ENCODE measurements at regions not wholly inside any gene's neighbourhood (a gene's known extent, or its start where the extent isn't known, plus 50 kb on each side); places are given as distances from the start of the nearest gene placed in this dataset.
"Not testable (repeated sequence)": the region's sequence is repeated elsewhere in the genome, so short reads cannot be mapped to it uniquely, and the experiment has no call there.

DNA sequence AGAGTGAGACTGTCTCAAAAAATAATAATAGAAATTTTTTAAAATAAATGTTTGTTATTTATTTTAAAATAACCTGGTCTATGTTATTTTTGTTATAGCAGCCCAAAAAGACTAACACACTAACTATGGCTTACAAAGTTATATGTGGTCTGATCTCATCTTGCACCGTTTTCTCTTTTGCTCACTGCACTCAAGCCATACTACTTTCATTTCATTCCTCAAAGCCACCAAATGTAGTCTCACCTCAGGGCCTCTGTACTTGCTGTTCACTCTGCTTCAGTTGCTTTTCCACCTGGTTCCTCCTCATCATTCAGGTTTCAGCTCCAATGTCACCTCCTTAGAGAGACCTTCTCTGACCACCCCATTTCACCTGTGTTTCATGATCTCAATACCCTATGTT, 55.2 kb upstream of the MDM1 start:
- no peak for ATAC-seq

DNA sequence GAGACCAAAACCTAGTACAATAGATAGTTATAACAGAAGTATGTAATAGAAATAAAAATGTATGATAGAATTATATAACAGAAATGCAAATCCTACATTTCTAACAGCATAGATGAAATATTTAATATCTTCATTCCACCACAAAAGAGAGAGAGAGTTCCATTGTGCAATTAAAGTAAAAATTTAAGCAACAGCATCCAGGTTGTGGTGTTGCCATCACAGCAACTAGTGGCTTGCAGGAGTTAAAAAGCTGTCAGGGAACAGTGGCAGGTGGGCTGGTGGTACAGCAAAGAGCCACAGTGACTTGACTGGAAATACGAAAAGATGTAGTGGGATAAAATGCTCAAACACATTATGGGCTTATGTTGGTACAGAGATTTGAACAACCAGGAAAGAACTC, 57.1 kb upstream of the MDM1 start:
- Mint-ChIP-seq H3K4me1 (peaks cover 5% of the 10 kb centered on the region), H3K9me3 (no peaks in the 10 kb centered on the region), H3K27me3 (no peaks in the 10 kb centered on the region), H3K4me3 (no peak overlapping the region), H3K36me3 (ENCODE audit: low read depth) (peaks cover 4% of the 10 kb centered on the region), H3K27ac (no peak overlapping the region)
- DNase-seq: no peak
- no peak for ATAC-seq

More for the DNA sequence above, 55.2 kb upstream of the MDM1 start:
- Mint-ChIP-seq H3K4me1 (peaks cover 14% of the 10 kb centered on the region), H3K27ac (no peak overlapping the region), H3K9me3 (peaks cover 4% of the 10 kb centered on the region), H3K27me3 (no peaks in the 10 kb centered on the region), H3K4me3 (no peak overlapping the region), H3K36me3 (ENCODE audit: low read depth) (peaks cover 6% of the 10 kb centered on the region)
- no peak for DNase-seq

DNA sequence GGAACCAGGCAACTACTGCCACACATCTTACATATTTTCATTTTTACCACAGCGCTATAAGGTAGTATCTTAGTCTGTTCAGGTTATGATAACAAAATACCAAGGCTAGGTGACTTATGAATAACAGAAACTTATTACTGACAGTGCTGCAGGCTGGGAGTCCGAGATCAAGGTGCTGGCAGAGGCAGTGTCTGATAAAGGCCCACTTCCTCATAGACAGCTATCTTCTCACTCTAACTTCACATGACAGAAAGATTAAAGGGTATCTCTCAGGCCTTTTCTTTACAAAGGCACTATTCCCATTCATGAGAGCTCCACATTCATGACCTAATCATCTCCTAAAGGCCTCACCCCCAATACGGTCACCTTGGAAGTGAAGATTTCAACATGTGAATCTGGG, 59.8 kb upstream of the MDM1 start:
- H3K27ac Mint-ChIP-seq: no peak overlapping the region
- no peaks in the 10 kb centered on the region for H3K27me3 Mint-ChIP-seq
- peaks cover 2% of the 10 kb centered on the region for H3K9me3 Mint-ChIP-seq
- peaks cover 6% of the 10 kb centered on the region for H3K36me3 Mint-ChIP-seq (ENCODE audit: low read depth)
- H3K4me3 Mint-ChIP-seq: no peak overlapping the region
- peaks cover 1% of the 10 kb centered on the region for H3K4me1 Mint-ChIP-seq
- DNase-seq (no peak), ATAC-seq (no peak)

DNA sequence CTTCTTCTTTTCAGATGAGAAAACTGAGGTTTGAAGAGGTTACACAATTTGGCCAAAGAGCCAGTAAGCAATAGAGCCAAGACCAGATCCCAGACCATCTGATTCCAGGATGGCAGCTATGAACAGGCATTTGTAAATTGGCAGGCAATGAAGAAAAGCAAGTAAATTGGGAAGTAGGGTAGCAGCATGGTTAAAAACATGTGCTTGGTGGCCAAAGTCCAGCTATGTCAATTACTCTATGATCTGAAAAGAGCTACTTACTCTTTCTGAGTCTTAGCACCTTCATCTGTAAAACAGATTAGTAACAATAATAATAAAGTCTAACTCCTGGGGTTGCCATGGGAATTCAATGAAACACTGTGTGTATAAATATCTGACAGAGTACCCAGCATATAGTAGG, 60.2 kb upstream of the MDM1 start:
- ATAC-seq (no peak), DNase-seq (no peak)
- H3K4me1 Mint-ChIP-seq: peaks cover 2% of the 10 kb centered on the region
- peaks cover 4% of the 10 kb centered on the region for H3K9me3 Mint-ChIP-seq
- no peaks in the 10 kb centered on the region for H3K27me3 Mint-ChIP-seq
- no peak overlapping the region for H3K4me3 Mint-ChIP-seq
- peaks cover 6% of the 10 kb centered on the region for H3K36me3 Mint-ChIP-seq (ENCODE audit: low read depth)
- no peak overlapping the region for H3K27ac Mint-ChIP-seq

DNA sequence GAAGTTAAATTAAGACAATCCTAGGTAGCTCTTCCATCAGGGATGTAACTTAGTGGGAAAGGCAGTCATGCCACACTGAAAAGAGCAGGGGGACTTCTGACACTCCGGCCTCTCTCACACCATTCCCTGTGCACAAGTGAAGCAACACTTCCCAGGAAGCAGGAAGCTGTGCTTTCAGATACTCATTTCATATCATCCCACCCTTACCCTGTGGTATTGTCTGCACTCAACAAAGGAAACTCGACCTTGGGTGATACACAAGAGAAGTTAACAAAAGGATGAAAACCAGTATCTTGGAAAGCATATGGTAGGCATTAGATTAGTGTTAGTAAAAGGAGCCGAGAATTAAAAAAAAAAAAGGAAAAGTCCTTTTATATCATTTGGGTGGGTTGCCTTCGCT, 61.3 kb upstream of the MDM1 start:
- no peak overlapping the region for H3K27ac Mint-ChIP-seq

DNA sequence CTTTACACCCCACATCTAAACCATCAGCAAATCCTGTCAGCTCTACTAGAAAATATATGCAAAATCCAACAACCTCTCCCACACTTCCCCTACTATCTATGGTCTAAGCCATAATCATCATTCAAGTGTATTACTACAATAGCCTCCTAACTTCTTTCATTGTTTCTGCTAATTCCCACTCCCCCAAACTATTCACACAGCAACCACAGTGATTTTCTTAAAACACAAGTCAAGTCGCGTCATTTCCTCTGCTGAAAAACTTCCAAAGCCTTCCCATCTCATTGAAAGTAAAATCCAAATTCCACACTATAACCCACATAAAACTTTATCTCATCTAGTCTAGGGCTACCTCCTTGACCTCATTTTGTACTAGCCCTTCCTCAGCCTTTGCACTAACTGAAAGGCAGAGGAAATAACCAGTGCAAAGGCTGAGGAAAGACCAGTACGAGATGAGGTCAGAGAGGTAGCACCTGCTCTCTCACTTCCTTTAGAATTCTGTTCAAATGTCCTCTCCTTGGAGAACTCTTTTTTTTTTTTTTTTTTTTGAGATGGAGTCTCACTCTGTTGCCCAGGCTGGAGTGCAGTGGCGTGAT, 65.5 kb upstream of the MDM1 start:
- Mint-ChIP-seq H3K27ac (no peak overlapping the region), H3K36me3 (ENCODE audit: low read depth) (peaks cover 2% of the 10 kb centered on the region), H3K9me3 (peaks cover 4% of the 10 kb centered on the region), H3K4me3 (no peak overlapping the region), H3K27me3 (no peaks in the 10 kb centered on the region), H3K4me1 (peaks cover 2% of the 10 kb centered on the region)
- no peak for DNase-seq
- ATAC-seq: no peak

More for the DNA sequence above, 61.3 kb upstream of the MDM1 start:
- ATAC-seq: no peak
- Mint-ChIP-seq H3K36me3 (ENCODE audit: low read depth) (peaks cover 6% of the 10 kb centered on the region), H3K4me1 (peaks cover 2% of the 10 kb centered on the region), H3K27me3 (no peaks in the 10 kb centered on the region), H3K4me3 (no peak overlapping the region), H3K9me3 (peaks cover 4% of the 10 kb centered on the region)
- DNase-seq: no peak

DNA sequence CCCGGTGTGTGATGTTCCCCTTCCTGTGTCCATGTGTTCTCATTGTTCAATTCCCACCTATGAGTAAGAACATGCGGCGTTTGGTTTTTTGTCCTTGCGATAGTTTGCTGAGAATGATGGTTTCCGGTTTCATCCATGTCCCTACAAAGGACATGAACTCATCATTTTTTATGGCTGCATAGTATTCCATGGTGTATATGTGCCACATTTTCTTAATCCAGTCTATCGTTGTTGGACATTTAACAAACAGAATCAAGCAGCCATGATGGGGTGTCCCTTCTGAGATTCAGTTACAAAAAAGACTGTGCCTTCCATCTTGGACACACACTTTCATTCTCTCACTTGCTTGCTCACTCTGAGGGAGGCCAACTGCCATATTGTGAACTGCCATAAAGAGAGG, 66.5 kb upstream of the MDM1 start:
- not testable (repeated sequence) for ATAC-seq; H3K36me3 Mint-ChIP-seq (ENCODE audit: low read depth)

DNA sequence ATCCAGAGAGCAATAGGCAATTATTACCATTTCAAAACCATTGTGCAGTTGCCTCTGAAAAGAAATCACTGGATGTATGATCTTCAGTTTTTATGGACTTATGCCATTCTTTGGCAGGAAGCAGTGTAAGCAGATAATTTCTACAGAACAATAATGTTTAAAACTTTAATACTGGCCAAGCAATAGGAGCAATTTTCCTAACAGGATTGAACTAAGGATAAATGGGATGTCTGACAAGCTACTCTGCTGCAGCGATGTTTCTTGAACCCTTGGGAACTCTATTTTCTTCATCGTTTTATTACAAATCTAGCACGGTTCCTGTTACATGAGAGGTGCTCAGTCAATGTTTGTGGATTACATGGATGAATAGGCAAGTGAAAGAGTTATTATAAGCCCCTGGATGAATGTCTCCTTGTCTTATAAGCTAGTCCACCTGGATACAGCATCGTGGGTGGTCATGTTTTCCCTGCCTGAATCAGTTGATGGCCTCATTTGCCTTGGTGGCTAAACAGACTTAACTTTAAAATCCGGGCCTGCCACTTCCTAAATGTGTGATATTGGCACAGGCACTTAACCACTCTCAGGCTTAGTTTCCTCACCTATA, 68.2 kb upstream of the MDM1 start:
- ATAC-seq (no peak), DNase-seq (no peak)
- Mint-ChIP-seq H3K27ac (no peak overlapping the region), H3K27me3 (no peaks in the 10 kb centered on the region), H3K4me1 (peaks cover 10% of the 10 kb centered on the region), H3K9me3 (peaks cover 4% of the 10 kb centered on the region), H3K4me3 (no peak overlapping the region), H3K36me3 (ENCODE audit: low read depth) (peaks cover 2% of the 10 kb centered on the region)

More for the DNA sequence above, 66.5 kb upstream of the MDM1 start:
- not testable (repeated sequence) for H3K9me3 Mint-ChIP-seq, H3K27me3 Mint-ChIP-seq, H3K4me3 Mint-ChIP-seq, DNase-seq, H3K4me1 Mint-ChIP-seq, H3K27ac Mint-ChIP-seq

DNA sequence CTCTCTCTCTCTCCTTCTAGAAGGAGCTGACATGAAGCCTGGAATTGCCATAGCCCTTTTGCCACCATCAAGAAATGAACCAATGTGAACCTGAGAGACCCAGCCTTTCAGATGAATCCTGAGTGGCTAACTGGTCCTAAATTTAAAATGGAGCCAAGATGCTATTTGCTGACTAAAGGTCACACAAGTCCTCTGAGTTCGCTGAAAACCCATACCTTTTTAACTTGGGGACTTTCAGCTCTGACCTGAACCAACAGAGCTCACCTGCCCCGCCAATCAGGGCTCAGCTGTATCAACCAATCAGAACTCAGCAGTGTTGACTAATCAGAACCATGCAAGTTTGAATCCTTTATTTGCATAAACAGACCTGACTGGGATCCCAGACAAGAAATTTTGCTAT, 70.3 kb upstream of the MDM1 start:
- Mint-ChIP-seq H3K9me3 (no peaks in the 10 kb centered on the region), H3K27me3 (no peaks in the 10 kb centered on the region), H3K36me3 (ENCODE audit: low read depth) (no peaks in the 10 kb centered on the region), H3K27ac (no peak overlapping the region), H3K4me3 (no peak overlapping the region), H3K4me1 (peaks cover 21% of the 10 kb centered on the region)
- DNase-seq (no peak), ATAC-seq (no peak)

DNA sequence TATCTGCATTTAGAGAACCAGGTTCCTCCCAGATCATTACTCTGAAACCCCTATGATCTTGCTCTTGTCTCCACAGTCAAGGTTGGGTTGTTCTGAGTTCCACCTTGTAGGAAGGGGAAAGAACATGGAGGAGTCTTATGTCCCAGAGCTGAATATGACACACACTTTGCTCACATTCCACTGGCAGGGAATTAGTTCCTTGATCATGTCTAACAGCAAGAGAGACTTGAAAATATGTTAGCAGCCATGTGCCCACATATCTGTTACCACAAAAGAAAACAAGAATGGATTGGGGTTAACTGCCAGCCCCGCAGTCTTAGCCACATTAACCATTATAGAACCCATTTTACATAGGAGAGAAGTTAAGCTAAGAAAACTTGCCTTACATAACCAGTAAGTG, 71.1 kb upstream of the MDM1 start:
- Mint-ChIP-seq H3K36me3 (ENCODE audit: low read depth) (no peaks in the 10 kb centered on the region), H3K27ac (no peak overlapping the region), H3K27me3 (no peaks in the 10 kb centered on the region), H3K4me3 (no peak overlapping the region), H3K9me3 (no peaks in the 10 kb centered on the region), H3K4me1 (peaks cover 21% of the 10 kb centered on the region)
- ATAC-seq (no peak), DNase-seq (no peak)

DNA sequence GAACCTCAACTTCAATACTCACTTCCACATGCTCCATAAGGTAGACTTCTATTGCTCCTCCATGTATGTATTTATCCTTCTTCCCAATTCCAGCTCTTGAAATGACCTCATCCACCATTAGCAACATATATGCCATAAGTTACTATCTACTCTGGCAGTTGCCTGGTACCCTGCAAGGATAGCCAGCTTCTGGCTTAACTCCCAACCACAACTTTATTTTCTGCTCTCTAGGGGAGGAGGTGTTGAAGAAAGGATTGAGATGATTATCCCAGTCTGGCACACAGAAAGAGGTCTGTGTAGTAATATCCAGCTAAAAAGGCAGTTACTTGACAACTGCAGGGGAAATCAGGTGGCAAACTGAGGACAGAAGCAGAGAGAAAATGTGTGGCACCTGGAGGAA, 71.5 kb upstream of the MDM1 start:
- peaks cover 21% of the 10 kb centered on the region for H3K4me1 Mint-ChIP-seq
- H3K9me3 Mint-ChIP-seq: no peaks in the 10 kb centered on the region
- H3K36me3 Mint-ChIP-seq (ENCODE audit: low read depth): no peaks in the 10 kb centered on the region
- no peak for ATAC-seq
- no peak for DNase-seq
- no peaks in the 10 kb centered on the region for H3K27me3 Mint-ChIP-seq
- no peak overlapping the region for H3K4me3 Mint-ChIP-seq
- no peak overlapping the region for H3K27ac Mint-ChIP-seq

DNA sequence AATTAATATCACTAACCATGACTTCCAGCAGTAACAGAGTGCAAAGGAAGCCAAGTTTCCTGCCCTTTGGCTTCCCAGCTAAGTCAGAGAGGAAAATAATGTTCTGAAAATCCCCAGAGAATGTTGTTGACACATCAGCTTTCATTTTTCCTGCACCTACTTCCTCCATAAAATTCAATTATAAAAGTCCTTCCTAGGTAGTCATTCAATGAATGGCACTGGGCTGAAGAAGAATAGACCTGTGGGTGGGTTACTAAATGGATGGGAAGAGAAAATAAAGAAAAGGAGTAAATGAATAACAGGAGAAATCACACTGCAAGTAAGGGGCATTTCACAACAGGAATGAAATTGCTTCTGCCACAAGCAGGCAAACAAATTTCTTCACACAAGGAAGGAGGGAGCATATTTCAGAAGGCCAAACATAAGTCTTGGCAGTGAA, 73.2 kb upstream of the MDM1 start:
- no peak overlapping the region for H3K27ac Mint-ChIP-seq
- no peaks in the 10 kb centered on the region for H3K36me3 Mint-ChIP-seq (ENCODE audit: low read depth)
- H3K9me3 Mint-ChIP-seq: no peaks in the 10 kb centered on the region
- H3K4me1 Mint-ChIP-seq: peaks cover 22% of the 10 kb centered on the region
- ATAC-seq (no peak), DNase-seq (no peak)
- no peak overlapping the region for H3K4me3 Mint-ChIP-seq
- H3K27me3 Mint-ChIP-seq: no peaks in the 10 kb centered on the region

DNA sequence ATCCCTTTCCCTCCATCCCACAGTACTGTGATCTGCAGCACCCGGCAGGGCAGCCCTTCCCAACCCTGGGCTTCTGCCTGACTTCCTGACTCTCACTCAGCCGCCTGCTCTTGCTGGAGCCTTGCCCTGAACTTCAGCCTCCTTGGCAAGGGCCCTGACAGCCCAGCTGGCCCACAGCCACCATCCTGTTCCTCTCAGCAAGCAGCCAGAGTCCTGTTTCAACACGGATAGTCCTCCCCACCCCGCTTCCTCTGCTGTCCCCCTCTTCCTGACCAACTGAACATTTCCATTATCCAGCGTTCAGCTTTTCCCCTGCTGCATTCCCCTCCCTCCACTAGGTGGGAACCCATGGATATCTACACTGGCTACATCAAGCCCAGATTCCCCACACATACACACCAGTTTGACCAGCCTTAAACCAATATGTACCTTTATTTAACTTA, 74.0 kb upstream of the MDM1 start:
- DNase-seq (no peak), ATAC-seq (no peak)
- Mint-ChIP-seq H3K4me3 (no peak overlapping the region), H3K27me3 (no peaks in the 10 kb centered on the region), H3K9me3 (no peaks in the 10 kb centered on the region), H3K36me3 (ENCODE audit: low read depth) (no peaks in the 10 kb centered on the region), H3K4me1 (peaks cover 22% of the 10 kb centered on the region), H3K27ac (no peak overlapping the region)

DNA sequence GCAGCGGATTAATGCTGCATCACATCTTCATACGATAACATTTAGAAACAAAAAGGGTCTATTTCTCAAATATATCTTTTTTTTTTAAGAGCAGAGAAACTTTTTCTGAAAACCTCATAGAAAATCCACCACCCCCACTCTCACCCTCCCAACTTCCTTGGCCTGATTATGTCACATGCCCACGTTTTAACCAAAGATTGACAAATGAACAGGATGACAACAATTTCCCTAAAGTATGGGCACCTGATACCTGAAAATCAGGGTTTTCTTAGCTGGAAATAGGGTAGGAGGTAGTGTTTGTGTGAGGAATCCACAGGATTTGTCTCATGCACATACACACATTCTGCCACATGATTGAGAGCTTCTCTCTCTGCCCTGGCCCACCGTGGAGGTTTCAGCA, 74.7 kb upstream of the MDM1 start:
- Mint-ChIP-seq H3K9me3 (no peaks in the 10 kb centered on the region), H3K27me3 (no peaks in the 10 kb centered on the region), H3K4me3 (no peak overlapping the region), H3K36me3 (ENCODE audit: low read depth) (no peaks in the 10 kb centered on the region), H3K4me1 (peaks cover 22% of the 10 kb centered on the region), H3K27ac (no peak overlapping the region)
- no peak for DNase-seq
- ATAC-seq: no peak

DNA sequence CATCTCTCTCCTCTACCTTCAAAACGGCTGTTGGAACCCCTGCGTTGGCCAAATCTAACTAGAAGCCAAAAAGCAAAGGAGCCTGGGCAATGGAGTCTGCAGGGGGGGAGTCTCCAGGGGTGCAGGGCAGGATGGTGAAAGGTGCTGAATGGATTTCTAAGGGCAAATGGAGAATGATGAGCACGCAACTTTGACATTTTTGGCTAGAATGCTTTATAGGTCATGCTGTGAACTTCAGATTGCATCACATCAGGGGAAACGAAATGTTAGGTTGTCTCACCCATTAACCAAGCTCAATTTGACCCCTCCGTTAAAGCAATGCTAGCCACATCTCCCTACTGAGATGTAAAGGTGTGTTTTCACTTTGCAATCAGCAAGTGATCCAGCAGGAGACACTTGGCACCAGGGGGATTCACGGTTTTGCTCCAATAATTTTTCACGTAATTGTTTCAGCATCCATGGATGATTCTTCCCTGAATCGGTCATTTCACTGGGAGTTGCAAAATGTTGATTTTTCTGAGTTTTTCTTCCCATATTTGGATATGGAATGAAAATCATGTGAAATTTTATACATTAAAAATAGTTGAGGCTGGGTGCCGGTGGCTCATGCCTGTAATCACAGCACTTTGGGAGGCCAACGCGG, 78.0 kb upstream of the MDM1 start:
- Mint-ChIP-seq H3K36me3 (ENCODE audit: low read depth) (no peaks in the 10 kb centered on the region), H3K27ac (no peak overlapping the region), H3K4me1 (peaks cover 16% of the 10 kb centered on the region), H3K27me3 (no peaks in the 10 kb centered on the region), H3K4me3 (no peak overlapping the region), H3K9me3 (no peaks in the 10 kb centered on the region)
- no peak for ATAC-seq
- no peak for DNase-seq
